Fibroblast of skin of right quadriceps (primary cell): ENCODE measurements at regions not wholly inside any gene's neighbourhood (a gene's known extent, or its start where the extent isn't known, plus 50 kb on each side); places are given as distances from the start of the nearest gene placed in this dataset.

ENCODE experiments used
- DNase-seq: peaks from one replicate; pipeline ENCODE4 v3.0.0-alpha.2; 2013

DNA sequence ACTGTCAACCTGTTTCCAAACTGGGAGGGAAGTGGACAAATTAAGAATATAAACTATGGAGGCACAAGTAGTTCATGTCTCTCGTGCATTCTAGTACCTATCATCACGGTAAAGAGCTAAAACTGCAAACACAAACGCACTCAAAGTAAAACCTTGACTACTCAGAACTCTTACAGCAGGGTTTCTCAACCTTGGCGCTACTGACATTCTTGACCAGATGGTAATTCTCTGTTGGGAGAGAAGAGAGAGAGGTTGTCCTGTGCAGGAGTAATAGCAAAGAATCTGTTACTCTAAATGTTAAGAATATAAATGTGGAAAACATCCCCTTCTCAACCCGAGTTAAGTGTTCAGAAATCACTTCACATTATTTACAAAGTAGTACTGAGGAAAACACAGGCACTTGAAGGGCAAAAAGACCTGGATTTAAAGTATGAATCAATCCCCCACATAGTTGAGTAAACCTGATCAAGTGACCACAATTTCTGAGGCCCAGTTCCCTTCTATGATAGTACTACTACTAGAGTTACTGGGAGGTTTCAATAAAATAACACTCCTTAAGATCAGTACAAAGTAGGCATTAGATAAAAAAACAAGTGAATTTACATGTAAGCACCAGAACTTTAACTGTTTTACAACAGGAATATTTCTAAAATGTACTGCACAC is 73.1 kb upstream of the ARHGAP32 start:
- no peak for DNase-seq

DNA sequence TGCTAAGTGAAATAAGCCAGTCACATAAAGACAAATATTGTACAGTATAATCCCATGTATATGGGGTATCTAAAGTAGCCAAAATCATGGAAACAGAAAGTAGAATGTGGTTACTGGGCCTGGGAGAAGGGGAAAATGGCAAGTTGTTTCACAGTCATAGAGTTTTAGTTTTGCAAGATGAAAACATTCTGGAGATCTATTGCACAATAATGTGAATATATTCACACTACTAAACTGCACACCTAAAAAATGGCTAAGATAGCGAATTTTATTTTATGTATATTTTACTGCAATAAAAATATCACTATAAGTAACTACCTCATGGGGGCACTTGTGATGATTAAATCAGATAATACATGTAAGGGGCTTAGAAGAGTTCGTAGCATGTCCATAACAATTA is 72.0 kb upstream of the ARHGAP32 start:
- no peak for DNase-seq

DNA sequence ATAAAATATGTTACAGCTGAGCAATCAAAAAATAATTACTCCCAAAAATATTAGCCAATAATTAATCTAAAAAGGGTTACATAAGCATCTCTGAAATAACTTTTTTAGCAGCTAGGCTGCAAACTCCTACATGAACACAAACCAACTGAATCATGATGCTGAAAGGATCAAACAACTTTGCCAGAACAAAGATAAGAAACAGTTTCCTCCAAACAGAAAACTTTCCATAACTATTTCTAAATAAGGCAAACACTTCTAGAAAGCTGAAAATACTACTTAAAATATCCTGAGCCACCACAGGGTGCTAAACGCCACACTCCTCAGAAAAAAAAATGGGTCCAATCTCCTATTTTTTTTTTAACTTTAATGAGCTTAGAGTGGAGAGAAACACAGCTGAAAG is 68.6 kb upstream of the ARHGAP32 start:
- no peak for DNase-seq

DNA sequence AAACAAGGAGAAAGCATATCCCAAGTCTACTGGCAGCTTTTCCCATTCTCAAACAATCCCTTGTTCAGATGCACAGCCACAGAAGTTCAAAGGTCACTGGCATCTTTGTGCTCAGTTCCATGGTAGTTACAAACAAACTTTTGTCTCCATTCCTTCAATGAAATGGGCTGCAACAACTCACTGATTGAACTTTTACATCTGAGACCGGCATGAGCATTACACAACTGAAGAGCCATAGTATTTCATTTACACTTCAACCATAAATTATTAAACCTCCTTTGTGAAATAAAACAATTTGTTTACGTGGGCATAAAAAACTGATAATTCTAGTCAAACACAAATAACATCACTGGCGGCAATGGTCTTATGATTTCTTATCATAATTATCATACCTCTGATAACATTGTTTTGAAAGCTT is 67.8 kb upstream of the ARHGAP32 start:
- DNase-seq, result no peak

DNA sequence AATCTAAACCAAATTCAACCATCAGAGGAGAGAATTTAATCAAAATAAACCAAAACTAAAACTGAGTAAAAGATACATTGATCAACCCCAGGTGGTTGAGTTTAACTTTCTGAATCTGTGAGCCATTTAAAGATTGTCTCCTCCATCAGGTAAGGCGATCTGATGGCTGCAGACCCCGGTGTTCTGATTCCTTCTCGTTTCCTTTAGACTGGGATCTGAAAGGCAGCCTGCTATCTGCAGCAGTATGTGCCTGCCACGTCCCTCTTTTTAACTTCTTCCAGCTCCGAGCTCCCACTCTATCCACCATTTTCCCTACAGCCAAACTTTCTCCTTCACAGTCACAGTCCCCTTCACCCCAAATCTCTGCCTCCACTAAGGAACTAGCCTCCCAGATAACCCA is 66.1 kb upstream of the ARHGAP32 start:
- no peak for DNase-seq

DNA sequence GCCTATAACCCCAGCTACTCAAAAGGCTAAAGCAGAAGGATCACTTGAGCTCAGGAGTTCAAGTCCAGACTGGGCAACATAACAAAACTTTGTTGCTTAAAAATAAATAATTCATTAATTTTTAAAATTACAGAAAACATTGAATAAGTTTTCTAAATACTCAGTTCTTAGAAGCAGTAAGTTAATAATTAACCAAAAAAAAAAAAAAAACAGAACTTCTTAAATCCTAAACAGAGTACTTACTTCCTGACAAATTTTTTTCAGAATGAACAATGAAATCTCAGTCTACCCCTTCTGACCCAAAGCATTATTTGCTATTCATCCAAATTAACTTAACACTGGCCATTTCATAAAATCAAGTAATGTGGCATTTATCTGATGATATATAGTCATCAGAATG is 65.4 kb upstream of the ARHGAP32 start:
- DNase-seq, result no peak

DNA sequence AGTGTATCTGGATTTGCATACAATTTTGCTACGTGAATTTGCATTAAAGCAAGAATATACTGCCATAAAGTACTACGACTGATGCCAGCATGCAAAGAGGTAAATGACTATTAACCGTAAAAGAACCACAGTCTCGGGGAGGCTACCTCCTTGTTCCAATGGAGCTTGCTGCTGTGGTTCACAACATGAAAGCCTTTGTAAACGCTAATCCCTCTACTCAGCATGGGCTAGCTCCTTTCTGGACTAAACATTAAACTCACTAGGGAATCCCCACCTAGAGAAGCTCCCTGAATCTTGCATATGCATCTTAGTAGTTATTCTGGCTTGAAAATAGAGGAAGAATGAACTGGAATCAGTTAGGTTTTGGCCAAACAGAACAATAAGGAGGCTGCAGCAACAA is 60.5 kb upstream of the ARHGAP32 start:
- DNase-seq, result no peak

DNA sequence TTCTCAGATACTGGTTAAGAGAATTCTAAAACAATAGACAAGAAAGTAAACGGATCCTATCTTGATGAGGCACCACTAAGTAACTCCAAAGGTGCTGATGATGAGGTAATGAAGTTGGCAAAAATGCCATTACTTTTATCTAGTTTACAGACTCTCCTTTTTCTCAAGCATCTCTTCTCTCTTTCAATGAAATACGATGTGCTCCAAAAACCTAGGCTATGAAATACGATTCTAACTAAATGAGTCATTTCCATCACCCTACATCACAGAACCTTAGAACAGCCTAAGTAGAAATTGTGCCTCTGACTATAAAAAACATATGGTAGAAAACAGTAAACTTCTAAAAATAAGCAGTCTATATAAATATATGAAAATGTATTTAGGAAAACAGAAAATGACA is 58.9 kb upstream of the ARHGAP32 start:
- peak; percentile 59 for DNase-seq

DNA sequence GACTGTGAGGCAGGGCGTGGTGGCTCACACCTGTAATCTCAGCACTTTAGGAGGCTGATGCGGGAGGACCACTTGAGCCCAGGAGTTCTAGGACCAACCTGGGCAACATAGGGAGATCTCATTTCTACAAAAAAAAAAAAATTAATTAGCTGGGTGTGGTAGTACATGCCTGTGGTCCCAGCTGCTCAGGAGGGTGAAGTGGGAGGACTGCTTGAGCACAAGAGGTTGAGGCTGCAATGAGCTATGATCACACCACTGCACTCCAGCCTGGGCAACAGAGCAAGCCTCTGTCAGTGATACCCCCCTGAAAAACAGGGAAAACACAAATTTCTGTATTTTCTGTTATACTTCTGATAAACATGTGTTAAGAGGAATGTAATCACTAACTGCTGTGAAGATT is 57.8 kb upstream of the ARHGAP32 start:
- peak; percentile 47 for DNase-seq

DNA sequence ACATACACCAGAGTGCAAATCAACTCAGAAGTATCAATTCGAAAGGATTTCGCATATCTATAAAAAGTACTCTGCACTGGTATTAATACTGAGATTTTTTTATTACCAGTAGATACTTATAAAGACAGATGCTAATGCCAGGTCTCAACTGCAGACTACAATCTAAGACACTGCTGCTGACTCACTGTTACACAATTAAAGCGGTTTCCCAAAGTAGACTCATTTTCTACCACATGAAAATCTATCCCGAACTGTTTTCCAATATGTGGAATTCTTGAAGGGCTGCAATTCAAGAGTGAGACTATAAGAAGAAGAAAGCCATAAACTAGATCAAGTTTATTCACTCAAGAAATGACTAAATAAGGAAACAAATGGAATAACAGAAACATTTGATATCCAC is 57.2 kb upstream of the ARHGAP32 start:
- peak; percentile 93 for DNase-seq

DNA sequence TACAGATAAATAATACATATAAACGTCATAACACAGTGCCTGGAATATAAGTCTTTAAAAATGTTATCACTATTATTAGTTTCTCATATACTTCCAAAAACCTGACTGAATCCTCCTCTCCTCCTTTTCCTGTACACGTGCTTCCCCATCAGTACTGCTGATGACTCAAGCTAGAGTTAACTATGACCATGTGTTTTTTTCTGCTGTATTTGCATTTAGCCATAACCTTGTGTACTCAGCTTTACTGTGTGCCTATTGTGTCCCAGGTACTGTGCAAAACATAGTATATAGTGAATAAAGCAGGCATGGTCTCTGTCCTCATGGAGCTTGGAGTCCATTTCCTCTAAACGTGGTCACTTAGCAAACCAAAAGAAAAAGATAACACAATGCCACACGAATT is 56.5 kb upstream of the ARHGAP32 start:
- peak; percentile 78 for DNase-seq

DNA sequence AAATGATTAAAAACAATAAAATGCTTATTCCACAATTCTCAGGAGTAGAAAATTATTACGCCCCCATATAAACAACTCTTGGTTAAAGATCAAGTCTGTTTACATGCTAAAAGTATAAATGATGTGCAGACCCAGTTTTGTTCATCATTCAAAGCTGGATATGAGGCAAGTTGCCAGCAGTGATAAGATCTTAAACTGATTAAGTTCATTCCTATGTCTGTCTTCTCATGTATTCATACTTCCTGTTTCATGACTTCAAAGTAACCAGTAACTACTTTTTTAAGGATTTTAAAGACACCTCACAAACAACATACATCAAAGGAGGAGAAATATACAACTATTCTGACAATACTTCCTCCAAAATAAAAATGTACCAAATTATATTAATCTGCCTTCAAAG is 55.0 kb upstream of the ARHGAP32 start:
- DNase-seq, result peak; percentile 76

DNA sequence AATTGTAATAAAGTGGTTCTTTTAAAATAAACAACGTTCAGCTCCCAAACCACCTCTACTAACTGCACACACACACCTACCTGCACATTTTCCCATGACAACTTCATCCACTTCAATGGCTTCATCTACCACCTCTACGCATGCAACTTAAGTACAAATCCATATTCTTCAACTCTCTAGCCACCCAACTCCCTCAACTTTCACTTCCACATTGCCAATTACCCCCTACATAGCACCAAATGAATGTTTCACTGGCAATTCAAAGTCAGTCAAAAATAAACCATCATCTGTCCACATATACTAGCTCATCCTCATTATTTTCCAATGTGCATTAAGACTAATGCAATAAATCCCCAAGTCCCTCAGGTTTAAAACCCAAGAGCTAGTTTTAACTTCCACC is 50.7 kb upstream of the ARHGAP32 start:
- no peak for DNase-seq
